ENCODE measurements at regions not wholly inside any gene's neighbourhood (a gene's known extent, or its start where the extent isn't known, plus 50 kb on each side); places are given as distances from the start of the nearest gene placed in this dataset.

- Mint-ChIP-seq H3K27ac (no peak overlapping the region), H3K9me3 (no peaks in the 10 kb centered on the region), H3K4me1 (ENCODE audit: low read depth) (no peaks in the 10 kb centered on the region), H3K36me3 (ENCODE audit: low read depth) (no peaks in the 10 kb centered on the region), H3K27me3 (peaks cover 30% of the 10 kb centered on the region), H3K4me3 (no peak overlapping the region)
- CTCF ChIA-PET, result no interaction called here
- Histone ChIP-seq H3K4me3 (ENCODE audit: low read length) (no peak overlapping the region), H3K27me3 (ENCODE audit: control insufficient read depth in 1 of 2, insufficient read depth in 2 of 2, low read length in 2 of 2) (peaks cover 0 to 5% of the 10 kb centered on the region in 2 experiments), H3K4me1 (ENCODE audit: insufficient read depth, low read length) (no peaks in the 10 kb centered on the region), H3K9me3 (ENCODE audit: control insufficient read depth in 1 of 2, insufficient read depth in 1 of 2, low read length in 2 of 2) (no peaks in the 10 kb centered on the region), H3K36me3 (ENCODE audit: insufficient read depth, low read length) (no peaks in the 10 kb centered on the region), H3K27ac (ENCODE audit: low read depth in 1 of 2, low read length in 2 of 2) (no peak overlapping the region)
- intact Hi-C loops (cut with DNase I, micrococcal nuclease), result no loop called here
- ATAC-seq (ENCODE audit: poor library complexity) (no peak), DNase-seq (no peak)
- POLR2A ChIA-PET, result no interaction called here
- TF ChIP-seq CTCF (IDR thresholded peaks at IDR 0.05), result no peak
Observed at GRCh38 chr2:9156483-9156882, 50.1 kb upstream of the ASAP2 start.

- POLR2A ChIA-PET, result no interaction called here
Observed at GRCh38 chr2:9154061-9154460, 52.6 kb upstream of the ASAP2 start.

GRCh38 chr2:9153643-9153980, 53.0 kb upstream of the ASAP2 start:
- Histone ChIP-seq H3K4me1 (ENCODE audit: insufficient read depth, low read length) (no peaks in the 10 kb centered on the region), H3K27me3 (ENCODE audit: control insufficient read depth in 1 of 2, insufficient read depth in 2 of 2, low read length in 2 of 2) (peaks cover 3 to 5% of the 10 kb centered on the region in 2 experiments), H3K9me3 (ENCODE audit: control insufficient read depth in 1 of 2, insufficient read depth in 1 of 2, low read length in 2 of 2) (no peaks in the 10 kb centered on the region), H3K36me3 (ENCODE audit: insufficient read depth, low read length) (no peaks in the 10 kb centered on the region), H3K4me3 (ENCODE audit: low read length) (no peak overlapping the region), H3K27ac (ENCODE audit: low read depth in 1 of 2, low read length in 2 of 2) (no peak overlapping the region)
- ATAC-seq (ENCODE audit: poor library complexity) (no peak), DNase-seq (no peak)
- Mint-ChIP-seq H3K4me3 (no peak overlapping the region), H3K27ac (no peak overlapping the region), H3K9me3 (no peaks in the 10 kb centered on the region), H3K4me1 (ENCODE audit: low read depth) (no peaks in the 10 kb centered on the region), H3K27me3 (peaks cover 33% of the 10 kb centered on the region), H3K36me3 (ENCODE audit: low read depth) (no peaks in the 10 kb centered on the region)
- POLR2A ChIA-PET, result no interaction called here
- intact Hi-C loops (cut with DNase I, micrococcal nuclease), result no loop called here
- TF ChIP-seq CTCF (IDR thresholded peaks at IDR 0.05), result no peak
- CTCF ChIA-PET, result no interaction called here

More at GRCh38 chr2:9154061-9154460, 52.6 kb upstream of the ASAP2 start:
- CTCF ChIA-PET, result no interaction called here
- intact Hi-C loops (cut with DNase I, micrococcal nuclease), result no loop called here
- ATAC-seq (ENCODE audit: poor library complexity) (no peak), DNase-seq (no peak)
- Mint-ChIP-seq H3K27me3 (peaks cover 33% of the 10 kb centered on the region), H3K4me3 (no peak overlapping the region), H3K9me3 (no peaks in the 10 kb centered on the region), H3K4me1 (ENCODE audit: low read depth) (no peaks in the 10 kb centered on the region), H3K27ac (no peak overlapping the region), H3K36me3 (ENCODE audit: low read depth) (no peaks in the 10 kb centered on the region)
- no peak for TF ChIP-seq CTCF (IDR thresholded peaks at IDR 0.05)
- peaks cover 3 to 5% of the 10 kb centered on the region in 2 experiments for H3K27me3 ChIP-seq (ENCODE audit: control insufficient read depth in 1 of 2, insufficient read depth in 2 of 2, low read length in 2 of 2)
- no peak overlapping the region for H3K4me3 ChIP-seq (ENCODE audit: low read length)
- no peaks in the 10 kb centered on the region for H3K36me3 ChIP-seq (ENCODE audit: insufficient read depth, low read length)
- H3K27ac ChIP-seq (ENCODE audit: low read depth in 1 of 2, low read length in 2 of 2), result no peak overlapping the region
- H3K9me3 ChIP-seq (ENCODE audit: control insufficient read depth in 1 of 2, insufficient read depth in 1 of 2, low read length in 2 of 2), result no peaks in the 10 kb centered on the region
- no peaks in the 10 kb centered on the region for H3K4me1 ChIP-seq (ENCODE audit: insufficient read depth, low read length)

All from CD4-positive, alpha-beta T cell (primary cell).